ENCODE measurements at regions not wholly inside any gene's neighbourhood (a gene's known extent, or its start where the extent isn't known, plus 50 kb on each side); places are given as distances from the start of the nearest gene placed in this dataset.

- TF ChIP-seq CTCF (conservative IDR thresholded peaks at IDR 0.05), result no peak
- TF ChIP-seq ZFX (IDR thresholded peaks at IDR 0.05), result no peak
These were observed 90.1 kb upstream of the GOT2 start for GRCh38 chr16:58824201-58824600.
